ENCODE measurements at regions not wholly inside any gene's neighbourhood (a gene's known extent, or its start where the extent isn't known, plus 50 kb on each side); places are given as distances from the start of the nearest gene placed in this dataset.

GRCh38 chr13:104766319-104766718, 1700.1 kb upstream of the SLC10A2 start:
- Histone ChIP-seq H3K27ac (ENCODE audit: low read depth in 1 of 2, low read length in 2 of 2) (no peak overlapping the region), H3K36me3 (ENCODE audit: control insufficient read depth in 1 of 2, insufficient read depth in 2 of 2, low read length in 1 of 2) (no peaks in the 10 kb centered on the region), H3K4me1 (ENCODE audit: control insufficient read depth in 1 of 2, insufficient read depth in 2 of 2, low read length in 2 of 2) (no peaks in the 10 kb centered on the region), H3K4me3 (ENCODE audit: low read length in 2 of 2) (no peak overlapping the region), H3K27me3 (ENCODE audit: control insufficient read depth in 1 of 2, insufficient read depth in 2 of 2, low read length in 1 of 2) (no peaks in the 10 kb centered on the region), H3K9me3 (ENCODE audit: control insufficient read depth, low read length) (peaks cover 2% of the 10 kb centered on the region)
- no peak for ATAC-seq (ENCODE audit: low FRiP score)
- DNase-seq: no peak
- intact Hi-C loops (cut with DNase I): no loop called here

- Histone ChIP-seq H3K9me3 (ENCODE audit: control insufficient read depth, low read length) (no peaks in the 10 kb centered on the region), H3K4me1 (ENCODE audit: control insufficient read depth in 1 of 2, insufficient read depth in 2 of 2, low read length in 2 of 2) (no peaks in the 10 kb centered on the region), H3K27me3 (ENCODE audit: control insufficient read depth in 1 of 2, insufficient read depth in 2 of 2, low read length in 1 of 2) (no peaks in the 10 kb centered on the region), H3K27ac (ENCODE audit: low read depth in 1 of 2, low read length in 2 of 2) (no peak overlapping the region), H3K4me3 (ENCODE audit: low read length in 2 of 2) (no peak overlapping the region), H3K36me3 (ENCODE audit: control insufficient read depth in 1 of 2, insufficient read depth in 2 of 2, low read length in 1 of 2) (no peaks in the 10 kb centered on the region)
- 39 to 47% methylated on average over 4 of the region's 4 CpGs for WGBS, 2 donors
- intact Hi-C loops (cut with DNase I): no loop called here
- no peak for ATAC-seq (ENCODE audit: low FRiP score)
- no peak for DNase-seq
Measured at GRCh38 chr13:104764600-104764999, 1698.4 kb upstream of the SLC10A2 start.

- no peak for ATAC-seq (ENCODE audit: low FRiP score)
- WGBS, 2 donors: 99% methylated on average over 3 of the region's 3 CpGs
- Histone ChIP-seq H3K36me3 (ENCODE audit: control insufficient read depth in 1 of 2, insufficient read depth in 2 of 2, low read length in 1 of 2) (no peaks in the 10 kb centered on the region), H3K27me3 (ENCODE audit: control insufficient read depth in 1 of 2, insufficient read depth in 2 of 2, low read length in 1 of 2) (no peaks in the 10 kb centered on the region), H3K27ac (ENCODE audit: low read depth in 1 of 2, low read length in 2 of 2) (no peak overlapping the region), H3K9me3 (ENCODE audit: control insufficient read depth, low read length) (no peaks in the 10 kb centered on the region), H3K4me3 (ENCODE audit: low read length in 2 of 2) (no peak overlapping the region), H3K4me1 (ENCODE audit: control insufficient read depth in 1 of 2, insufficient read depth in 2 of 2, low read length in 2 of 2) (no peaks in the 10 kb centered on the region)
- intact Hi-C loops (cut with DNase I): no loop called here
- no peak for DNase-seq
Measured at GRCh38 chr13:104759069-104759468, 1692.9 kb upstream of the SLC10A2 start.

- ATAC-seq (ENCODE audit: low FRiP score) (no peak), DNase-seq (no peak)
- WGBS, 2 donors: 15 to 17% methylated on average over 3 of the region's 3 CpGs
- Histone ChIP-seq H3K4me3 (ENCODE audit: low read length in 2 of 2) (no peak overlapping the region), H3K9me3 (ENCODE audit: control insufficient read depth, low read length) (no peaks in the 10 kb centered on the region), H3K27me3 (ENCODE audit: control insufficient read depth in 1 of 2, insufficient read depth in 2 of 2, low read length in 1 of 2) (no peaks in the 10 kb centered on the region), H3K4me1 (ENCODE audit: control insufficient read depth in 1 of 2, insufficient read depth in 2 of 2, low read length in 2 of 2) (no peaks in the 10 kb centered on the region), H3K27ac (ENCODE audit: low read depth in 1 of 2, low read length in 2 of 2) (no peak overlapping the region), H3K36me3 (ENCODE audit: control insufficient read depth in 1 of 2, insufficient read depth in 2 of 2, low read length in 1 of 2) (no peaks in the 10 kb centered on the region)
- intact Hi-C loops (cut with DNase I): no loop called here
Measured at GRCh38 chr13:104757712-104758111, 1691.5 kb upstream of the SLC10A2 start.

- H3K4me1 ChIP-seq (ENCODE audit: control insufficient read depth in 1 of 2, insufficient read depth in 2 of 2, low read length in 2 of 2): no peaks in the 10 kb centered on the region
- ATAC-seq (ENCODE audit: low FRiP score) (no peak), DNase-seq (no peak)
- no peaks in the 10 kb centered on the region for H3K27me3 ChIP-seq (ENCODE audit: control insufficient read depth in 1 of 2, insufficient read depth in 2 of 2, low read length in 1 of 2)
- no peaks in the 10 kb centered on the region for H3K36me3 ChIP-seq (ENCODE audit: control insufficient read depth in 1 of 2, insufficient read depth in 2 of 2, low read length in 1 of 2)
- H3K4me3 ChIP-seq (ENCODE audit: low read length in 2 of 2): no peak overlapping the region
- no peak overlapping the region for H3K27ac ChIP-seq (ENCODE audit: low read depth in 1 of 2, low read length in 2 of 2)
- WGBS, 2 donors: 93 to 100% methylated on average over 2 of the region's 2 CpGs
- no peaks in the 10 kb centered on the region for H3K9me3 ChIP-seq (ENCODE audit: control insufficient read depth, low read length)
- intact Hi-C loops (cut with DNase I): no loop called here
Measured at GRCh38 chr13:104750377-104750776, 1684.2 kb upstream of the SLC10A2 start.

GRCh38 chr13:104740641-104741222, 1674.5 kb upstream of the SLC10A2 start:
- intact Hi-C loops (cut with DNase I): no loop called here
- Histone ChIP-seq H3K4me3 (ENCODE audit: low read length in 2 of 2) (no peak overlapping the region), H3K9me3 (ENCODE audit: control insufficient read depth, low read length) (no peaks in the 10 kb centered on the region), H3K4me1 (ENCODE audit: control insufficient read depth in 1 of 2, insufficient read depth in 2 of 2, low read length in 2 of 2) (no peaks in the 10 kb centered on the region), H3K36me3 (ENCODE audit: control insufficient read depth in 1 of 2, insufficient read depth in 2 of 2, low read length in 1 of 2) (no peaks in the 10 kb centered on the region), H3K27ac (ENCODE audit: low read depth in 1 of 2, low read length in 2 of 2) (no peak overlapping the region), H3K27me3 (ENCODE audit: control insufficient read depth in 1 of 2, insufficient read depth in 2 of 2, low read length in 1 of 2) (no peaks in the 10 kb centered on the region)
- DNase-seq (peak in 1 of 2 donors; percentile 48), ATAC-seq (ENCODE audit: low FRiP score) (no peak)
- WGBS, 2 donors: 30 to 39% methylated on average over 7 of the region's 7 CpGs

- intact Hi-C loops (cut with DNase I): no loop called here
- H3K36me3 ChIP-seq (ENCODE audit: control insufficient read depth in 1 of 2, insufficient read depth in 2 of 2, low read length in 1 of 2): no peaks in the 10 kb centered on the region
- no peaks in the 10 kb centered on the region for H3K27me3 ChIP-seq (ENCODE audit: control insufficient read depth in 1 of 2, insufficient read depth in 2 of 2, low read length in 1 of 2)
- DNase-seq (no peak), ATAC-seq (ENCODE audit: low FRiP score) (no peak)
- no peak overlapping the region for H3K27ac ChIP-seq (ENCODE audit: low read depth in 1 of 2, low read length in 2 of 2)
- 91 to 94% methylated on average over 6 of the region's 6 CpGs for WGBS, 2 donors
- no peak overlapping the region for H3K4me3 ChIP-seq (ENCODE audit: low read length in 2 of 2)
- no peaks in the 10 kb centered on the region for H3K9me3 ChIP-seq (ENCODE audit: control insufficient read depth, low read length)
- no peaks in the 10 kb centered on the region for H3K4me1 ChIP-seq (ENCODE audit: control insufficient read depth in 1 of 2, insufficient read depth in 2 of 2, low read length in 2 of 2)
Measured at GRCh38 chr13:104737713-104738112, 1671.5 kb upstream of the SLC10A2 start.

- DNase-seq (no peak), ATAC-seq (ENCODE audit: low FRiP score) (no peak)
- Histone ChIP-seq H3K36me3 (ENCODE audit: control insufficient read depth in 1 of 2, insufficient read depth in 2 of 2, low read length in 1 of 2) (no peaks in the 10 kb centered on the region), H3K27me3 (ENCODE audit: control insufficient read depth in 1 of 2, insufficient read depth in 2 of 2, low read length in 1 of 2) (no peaks in the 10 kb centered on the region), H3K27ac (ENCODE audit: low read depth in 1 of 2, low read length in 2 of 2) (no peak overlapping the region), H3K4me3 (ENCODE audit: low read length in 2 of 2) (no peak overlapping the region), H3K9me3 (ENCODE audit: control insufficient read depth, low read length) (no peaks in the 10 kb centered on the region), H3K4me1 (ENCODE audit: control insufficient read depth in 1 of 2, insufficient read depth in 2 of 2, low read length in 2 of 2) (no peaks in the 10 kb centered on the region)
- WGBS, 2 donors: 87 to 92% methylated on average over 1 of the region's 1 CpG
- intact Hi-C loops (cut with DNase I): no loop called here
Measured at GRCh38 chr13:104733427-104733826, 1667.2 kb upstream of the SLC10A2 start.

- Histone ChIP-seq H3K4me1 (ENCODE audit: control insufficient read depth in 1 of 2, insufficient read depth in 2 of 2, low read length in 2 of 2) (no peaks in the 10 kb centered on the region), H3K36me3 (ENCODE audit: control insufficient read depth in 1 of 2, insufficient read depth in 2 of 2, low read length in 1 of 2) (no peaks in the 10 kb centered on the region), H3K4me3 (ENCODE audit: low read length in 2 of 2) (no peak overlapping the region), H3K27ac (ENCODE audit: low read depth in 1 of 2, low read length in 2 of 2) (no peak overlapping the region), H3K9me3 (ENCODE audit: control insufficient read depth, low read length) (peaks cover 1% of the 10 kb centered on the region), H3K27me3 (ENCODE audit: control insufficient read depth in 1 of 2, insufficient read depth in 2 of 2, low read length in 1 of 2) (no peaks in the 10 kb centered on the region)
- intact Hi-C loops (cut with DNase I): no loop called here
- no peak for DNase-seq
- ATAC-seq (ENCODE audit: low FRiP score): no peak
Measured at GRCh38 chr13:104715111-104715510, 1648.9 kb upstream of the SLC10A2 start.

Measured in aorta (tissue), 5 donors.